ENCODE measurements at regions not wholly inside any gene's neighbourhood (a gene's known extent, or its start where the extent isn't known, plus 50 kb on each side); places are given as distances from the start of the nearest gene placed in this dataset.

DNA sequence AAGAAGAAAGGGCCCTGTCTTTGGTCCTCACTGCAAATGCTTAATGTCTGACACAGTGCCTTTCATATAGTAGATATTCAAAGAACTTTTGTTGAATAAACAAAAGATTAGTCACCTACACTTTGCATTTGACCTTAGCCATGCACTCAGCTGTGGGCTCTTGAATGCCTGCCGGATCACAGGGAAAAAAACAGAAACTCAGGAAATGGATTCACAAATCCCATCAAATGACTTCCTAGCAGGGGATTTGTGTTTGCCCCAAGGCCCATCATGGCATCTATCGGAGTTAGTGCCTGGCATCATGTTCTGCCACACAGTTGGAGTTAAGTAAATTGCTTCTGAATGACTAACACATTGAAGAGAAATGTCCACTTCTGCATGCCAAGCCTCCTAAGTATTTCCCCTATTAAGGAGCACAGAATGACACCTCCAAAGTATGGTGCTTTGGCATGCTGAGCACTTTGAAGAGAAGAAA lies 72.3 kb upstream of the DST start (continued):
- TF ChIP-seq ZNF563 (CRISPR knock-in tag; IDR thresholded peaks at IDR 0.05) (no peak), ZNF282 (IDR thresholded peaks at IDR 0.05; ENCODE audit: partially characterized antibody) (no peak), NONO (IDR thresholded peaks at IDR 0.05) (no peak), NONO (CRISPR knock-in tag; conservative IDR thresholded peaks at IDR 0.05) (no peak), ZNF775 (CRISPR knock-in tag; IDR thresholded peaks at IDR 0.05; ENCODE audit: borderline replicate concordance) (no peak), CAMTA2 (CRISPR knock-in tag; IDR thresholded peaks at IDR 0.05; ENCODE audit: borderline replicate concordance) (no peak), SYNCRIP (IDR thresholded peaks at IDR 0.05; ENCODE audit: insufficient read depth, low read depth, low read length) (no peak), PRPF4 (IDR thresholded peaks at IDR 0.05; ENCODE audit: low read depth, low read length, poor library complexity, severe bottlenecking) (no peak), ONECUT2 (CRISPR knock-in tag; IDR thresholded peaks at IDR 0.05) (no peak), ZNF780A (CRISPR knock-in tag; IDR thresholded peaks at IDR 0.05) (no peak), ZMYM2 (CRISPR knock-in tag; IDR thresholded peaks at IDR 0.05) (no peak), ZNF850 (CRISPR knock-in tag; conservative IDR thresholded peaks at IDR 0.05) (no peak), SPEN (CRISPR knock-in tag; IDR thresholded peaks at IDR 0.05; ENCODE audit: low read depth) (no peak), ZFP1 (CRISPR knock-in tag; IDR thresholded peaks at IDR 0.05) (no peak), ATF7-NPFF (CRISPR knock-in tag; IDR thresholded peaks at IDR 0.05; ENCODE audit: low read depth) (no peak), MLLT10 (CRISPR knock-in tag; IDR thresholded peaks at IDR 0.05) (no peak), ERF (CRISPR knock-in tag; IDR thresholded peaks at IDR 0.05) (peak; percentile 63; the same call in 1 of the 2 replicates)
- TF ChIP-seq, protein P1, sequence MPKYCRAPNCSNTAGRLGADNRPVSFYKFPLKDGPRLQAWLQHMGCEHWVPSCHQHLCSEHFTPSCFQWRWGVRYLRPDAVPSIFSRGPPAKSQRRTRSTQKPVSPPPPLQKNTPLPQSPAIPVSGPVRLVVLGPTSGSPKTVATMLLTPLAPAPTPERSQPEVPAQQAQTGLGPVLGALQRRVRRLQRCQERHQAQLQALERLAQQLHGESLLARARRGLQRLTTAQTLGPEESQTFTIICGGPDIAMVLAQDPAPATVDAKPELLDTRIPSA (CRISPR knock-in tag; IDR thresholded peaks at IDR 0.05; ENCODE audit: borderline replicate concordance), result no peak
- TF ChIP-seq, protein P2, sequence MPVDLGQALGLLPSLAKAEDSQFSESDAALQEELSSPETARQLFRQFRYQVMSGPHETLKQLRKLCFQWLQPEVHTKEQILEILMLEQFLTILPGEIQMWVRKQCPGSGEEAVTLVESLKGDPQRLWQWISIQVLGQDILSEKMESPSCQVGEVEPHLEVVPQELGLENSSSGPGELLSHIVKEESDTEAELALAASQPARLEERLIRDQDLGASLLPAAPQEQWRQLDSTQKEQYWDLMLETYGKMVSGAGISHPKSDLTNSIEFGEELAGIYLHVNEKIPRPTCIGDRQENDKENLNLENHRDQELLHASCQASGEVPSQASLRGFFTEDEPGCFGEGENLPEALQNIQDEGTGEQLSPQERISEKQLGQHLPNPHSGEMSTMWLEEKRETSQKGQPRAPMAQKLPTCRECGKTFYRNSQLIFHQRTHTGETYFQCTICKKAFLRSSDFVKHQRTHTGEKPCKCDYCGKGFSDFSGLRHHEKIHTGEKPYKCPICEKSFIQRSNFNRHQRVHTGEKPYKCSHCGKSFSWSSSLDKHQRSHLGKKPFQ (CRISPR knock-in tag; IDR thresholded peaks at IDR 0.05; ENCODE audit: insufficient replicate concordance), result no peak
- TF ChIP-seq, protein P3, sequence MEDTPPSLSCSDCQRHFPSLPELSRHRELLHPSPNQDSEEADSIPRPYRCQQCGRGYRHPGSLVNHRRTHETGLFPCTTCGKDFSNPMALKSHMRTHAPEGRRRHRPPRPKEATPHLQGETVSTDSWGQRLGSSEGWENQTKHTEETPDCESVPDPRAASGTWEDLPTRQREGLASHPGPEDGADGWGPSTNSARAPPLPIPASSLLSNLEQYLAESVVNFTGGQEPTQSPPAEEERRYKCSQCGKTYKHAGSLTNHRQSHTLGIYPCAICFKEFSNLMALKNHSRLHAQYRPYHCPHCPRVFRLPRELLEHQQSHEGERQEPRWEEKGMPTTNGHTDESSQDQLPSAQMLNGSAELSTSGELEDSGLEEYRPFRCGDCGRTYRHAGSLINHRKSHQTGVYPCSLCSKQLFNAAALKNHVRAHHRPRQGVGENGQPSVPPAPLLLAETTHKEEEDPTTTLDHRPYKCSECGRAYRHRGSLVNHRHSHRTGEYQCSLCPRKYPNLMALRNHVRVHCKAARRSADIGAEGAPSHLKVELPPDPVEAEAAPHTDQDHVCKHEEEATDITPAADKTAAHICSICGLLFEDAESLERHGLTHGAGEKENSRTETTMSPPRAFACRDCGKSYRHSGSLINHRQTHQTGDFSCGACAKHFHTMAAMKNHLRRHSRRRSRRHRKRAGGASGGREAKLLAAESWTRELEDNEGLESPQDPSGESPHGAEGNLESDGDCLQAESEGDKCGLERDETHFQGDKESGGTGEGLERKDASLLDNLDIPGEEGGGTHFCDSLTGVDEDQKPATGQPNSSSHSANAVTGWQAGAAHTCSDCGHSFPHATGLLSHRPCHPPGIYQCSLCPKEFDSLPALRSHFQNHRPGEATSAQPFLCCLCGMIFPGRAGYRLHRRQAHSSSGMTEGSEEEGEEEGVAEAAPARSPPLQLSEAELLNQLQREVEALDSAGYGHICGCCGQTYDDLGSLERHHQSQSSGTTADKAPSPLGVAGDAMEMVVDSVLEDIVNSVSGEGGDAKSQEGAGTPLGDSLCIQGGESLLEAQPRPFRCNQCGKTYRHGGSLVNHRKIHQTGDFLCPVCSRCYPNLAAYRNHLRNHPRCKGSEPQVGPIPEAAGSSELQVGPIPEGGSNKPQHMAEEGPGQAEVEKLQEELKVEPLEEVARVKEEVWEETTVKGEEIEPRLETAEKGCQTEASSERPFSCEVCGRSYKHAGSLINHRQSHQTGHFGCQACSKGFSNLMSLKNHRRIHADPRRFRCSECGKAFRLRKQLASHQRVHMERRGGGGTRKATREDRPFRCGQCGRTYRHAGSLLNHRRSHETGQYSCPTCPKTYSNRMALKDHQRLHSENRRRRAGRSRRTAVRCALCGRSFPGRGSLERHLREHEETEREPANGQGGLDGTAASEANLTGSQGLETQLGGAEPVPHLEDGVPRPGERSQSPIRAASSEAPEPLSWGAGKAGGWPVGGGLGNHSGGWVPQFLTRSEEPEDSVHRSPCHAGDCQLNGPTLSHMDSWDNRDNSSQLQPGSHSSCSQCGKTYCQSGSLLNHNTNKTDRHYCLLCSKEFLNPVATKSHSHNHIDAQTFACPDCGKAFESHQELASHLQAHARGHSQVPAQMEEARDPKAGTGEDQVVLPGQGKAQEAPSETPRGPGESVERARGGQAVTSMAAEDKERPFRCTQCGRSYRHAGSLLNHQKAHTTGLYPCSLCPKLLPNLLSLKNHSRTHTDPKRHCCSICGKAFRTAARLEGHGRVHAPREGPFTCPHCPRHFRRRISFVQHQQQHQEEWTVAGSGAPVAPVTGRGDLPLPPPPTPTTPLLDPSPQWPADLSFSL (CRISPR knock-in tag; IDR thresholded peaks at IDR 0.05), result no peak

All from HepG2 (cell line).